Mesenteric fat pad (tissue), 1 donor: ENCODE measurements at regions not wholly inside any gene's neighbourhood (a gene's known extent, or its start where the extent isn't known, plus 50 kb on each side); places are given as distances from the start of the nearest gene placed in this dataset.
"Not testable (repeated sequence)": the region's sequence is repeated elsewhere in the genome, so short reads cannot be mapped to it uniquely, and the experiment has no call there.

Experiments used
- DNase-seq: peaks from one replicate; pipeline ENCODE4 v3.0.0-alpha.2; 2020; ENCODE audit warnings: low spot score
- donor health status: DM: yes; HTN: yes; CAD: no.

DNA sequence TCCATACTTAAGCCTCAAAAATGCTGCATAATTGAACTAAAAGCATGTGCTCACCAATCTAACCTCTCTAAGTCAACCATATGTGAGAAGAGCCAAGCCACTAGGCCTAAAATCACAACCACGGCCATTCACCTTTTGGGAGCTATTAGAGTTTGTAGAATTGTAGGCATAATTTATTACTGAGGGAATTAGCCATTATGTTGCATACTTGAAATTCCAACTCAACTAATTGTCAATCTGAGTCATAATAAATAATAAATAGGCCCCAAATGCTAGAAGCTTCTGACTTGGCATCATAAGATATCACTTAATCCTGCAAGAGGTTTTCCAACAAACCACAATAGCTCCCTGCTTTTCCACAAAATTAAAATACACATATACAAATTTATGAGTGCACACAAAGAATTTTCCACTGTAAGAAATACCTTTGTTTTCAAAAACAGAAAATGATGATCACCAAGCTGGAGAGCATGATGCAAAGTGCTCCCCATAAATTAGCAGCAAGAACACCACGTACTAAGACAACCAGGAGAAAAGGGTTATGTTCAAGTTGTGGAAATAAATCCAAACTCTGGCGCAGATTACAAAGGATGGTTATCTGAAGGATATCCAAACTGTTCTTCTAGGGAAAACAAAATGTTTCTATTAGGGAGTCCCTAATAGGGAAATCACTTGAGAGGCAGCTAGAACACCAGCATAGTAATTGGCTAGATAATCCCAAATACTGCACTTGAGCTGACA lies 250.0 kb upstream of the SLC30A5 start:
- no peak for DNase-seq

DNA sequence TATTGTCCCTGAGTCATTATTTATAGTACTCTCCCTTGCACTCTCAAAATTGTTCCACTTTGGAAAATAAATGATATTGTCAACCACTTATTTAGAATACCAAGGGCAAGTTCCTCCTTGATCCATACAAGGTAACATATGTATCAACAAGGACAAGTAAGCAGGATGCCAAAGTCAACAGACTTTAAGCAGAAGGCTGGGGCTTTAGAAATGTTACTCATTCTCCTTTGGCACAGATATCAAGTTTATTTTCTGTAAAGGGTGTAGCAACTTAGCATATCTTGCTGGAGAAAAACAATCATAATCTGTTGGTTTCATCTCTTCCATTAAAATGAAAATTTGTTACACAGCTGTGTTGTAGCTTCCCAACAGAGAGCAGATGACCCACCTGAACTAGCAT lies 248.7 kb upstream of the SLC30A5 start:
- no peak for DNase-seq

DNA sequence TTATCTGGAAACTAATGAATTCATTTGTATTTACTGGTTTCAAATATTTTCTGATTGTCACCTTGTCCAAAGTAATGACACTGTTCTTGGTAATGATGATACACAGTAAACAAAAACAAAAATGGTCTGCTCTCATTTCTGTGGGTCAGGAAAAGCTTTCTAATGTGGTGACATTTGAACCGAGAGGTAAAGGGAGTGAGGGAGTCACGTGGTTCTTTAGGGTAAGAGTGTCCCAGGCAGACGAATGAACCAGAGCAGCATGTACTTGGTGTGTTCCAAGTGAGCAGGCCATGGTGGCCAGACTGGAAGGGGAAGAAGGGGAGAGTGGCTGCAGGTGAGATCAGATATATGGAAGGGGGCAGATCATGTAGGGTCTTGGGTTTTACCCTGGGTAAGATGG lies 247.0 kb upstream of the SLC30A5 start:
- no peak for DNase-seq

DNA sequence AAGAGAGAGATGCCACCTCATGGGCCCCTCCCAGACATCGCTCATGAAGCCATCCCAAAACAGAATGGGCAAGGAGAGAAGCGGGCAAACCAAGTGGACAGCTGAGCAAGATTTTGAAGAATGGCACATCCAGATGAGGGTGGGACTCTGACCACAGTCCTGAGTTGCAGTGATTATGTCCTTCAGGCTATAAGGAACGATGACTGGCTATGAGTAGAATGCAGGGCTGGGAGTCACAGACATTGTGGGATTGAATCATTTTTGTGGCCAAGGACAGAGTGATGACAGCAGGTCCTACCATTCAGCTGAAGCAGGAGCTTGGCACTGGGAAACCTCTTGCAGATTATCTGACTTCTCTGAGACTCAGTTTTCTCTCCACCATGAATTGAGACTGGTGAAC lies 245.7 kb upstream of the SLC30A5 start:
- no peak for DNase-seq

DNA sequence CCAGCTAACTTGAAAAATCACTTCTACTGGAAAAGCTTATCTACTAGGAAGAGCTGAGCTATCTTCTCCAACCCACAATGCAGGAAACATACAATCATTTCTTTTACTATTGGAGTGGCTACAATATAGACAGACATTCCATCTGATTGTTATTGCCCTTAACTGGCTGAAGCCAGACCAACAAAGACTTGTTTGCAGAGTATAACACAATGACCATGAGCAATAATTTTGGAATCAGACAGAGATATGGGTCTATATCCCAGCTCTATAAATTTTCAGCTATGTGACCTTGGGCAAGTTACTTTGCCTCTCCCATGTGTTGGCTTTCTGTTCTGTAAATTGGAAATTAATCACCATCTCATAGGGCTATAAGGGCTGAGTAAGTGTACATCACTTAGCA lies 244.7 kb upstream of the SLC30A5 start:
- no peak for DNase-seq

DNA sequence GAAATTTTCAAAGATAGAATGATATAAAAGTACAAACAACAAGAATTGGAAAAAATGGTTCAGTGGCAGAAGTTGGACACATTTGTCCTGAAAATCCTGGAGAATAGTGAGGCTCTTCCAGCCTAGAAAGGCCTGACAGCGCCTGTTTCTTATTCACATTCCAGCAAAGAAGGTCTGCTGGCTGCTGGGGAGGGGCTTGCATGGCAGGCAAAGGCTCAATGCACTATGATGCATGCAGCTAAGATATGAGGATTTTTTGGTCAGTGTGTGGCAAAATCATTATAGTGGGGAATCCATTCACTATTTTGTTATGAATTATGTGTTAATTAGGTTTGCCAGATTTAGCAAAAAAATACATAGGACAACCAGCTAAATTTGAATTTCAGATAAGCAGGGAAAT lies 243.9 kb upstream of the SLC30A5 start:
- no peak for DNase-seq

DNA sequence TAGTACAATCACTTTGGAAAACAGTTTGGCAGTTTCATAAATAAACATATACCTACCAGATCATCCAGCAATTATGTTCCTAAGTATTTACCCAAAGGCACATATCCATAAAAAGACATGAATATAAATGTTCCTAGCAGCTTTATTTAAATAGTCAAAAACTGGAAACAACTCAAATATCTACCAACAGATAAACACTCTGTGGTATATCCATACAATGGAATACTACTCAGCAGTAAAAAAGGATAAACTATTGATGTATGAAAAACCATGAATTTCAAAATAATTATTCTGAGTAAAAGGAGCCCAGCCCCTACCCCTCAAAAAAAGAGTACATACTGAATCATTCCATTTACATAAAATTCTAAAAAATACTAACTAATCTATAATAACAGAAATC lies 232.7 kb upstream of the SLC30A5 start:
- DNase-seq, result no peak

DNA sequence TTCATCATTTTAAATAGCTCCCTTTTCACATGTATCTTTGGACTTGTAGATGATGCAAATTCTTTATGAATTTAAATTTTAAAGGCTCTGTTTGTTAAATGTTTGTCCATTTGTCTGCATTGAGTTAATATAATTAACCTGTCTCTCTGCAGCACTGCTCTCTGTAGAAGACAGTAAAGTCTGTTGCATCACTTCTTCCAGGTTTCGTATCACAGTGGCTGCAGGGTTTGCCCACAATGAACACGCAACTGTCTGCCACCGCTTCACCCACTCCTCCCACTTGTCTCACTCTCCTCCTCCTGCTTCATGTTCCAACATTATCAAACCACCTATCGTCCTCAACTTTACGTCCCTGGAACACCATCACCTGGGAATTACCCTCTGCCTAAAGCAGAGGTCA lies 231.3 kb upstream of the SLC30A5 start:
- DNase-seq, result no peak

DNA sequence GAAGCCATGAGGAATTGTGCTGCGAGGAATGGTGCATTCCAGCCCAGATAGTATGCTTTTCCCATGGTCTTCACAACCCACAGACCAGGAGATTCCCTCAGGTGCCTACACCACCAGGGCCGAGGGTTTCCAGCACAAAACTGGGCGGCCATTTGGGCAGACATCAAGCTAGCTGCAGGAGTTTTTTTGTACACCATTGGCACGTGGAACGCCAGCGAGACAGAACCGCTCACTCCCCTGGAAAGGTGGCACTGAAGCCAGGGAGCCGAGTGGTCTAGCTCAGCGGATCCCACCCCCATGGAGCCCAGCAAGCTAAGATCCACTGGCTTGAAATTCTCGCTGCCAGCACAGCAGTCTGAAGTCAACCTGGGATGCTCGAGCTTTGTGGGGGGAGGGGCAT lies 228.6 kb upstream of the SLC30A5 start:
- not testable (repeated sequence) for DNase-seq

DNA sequence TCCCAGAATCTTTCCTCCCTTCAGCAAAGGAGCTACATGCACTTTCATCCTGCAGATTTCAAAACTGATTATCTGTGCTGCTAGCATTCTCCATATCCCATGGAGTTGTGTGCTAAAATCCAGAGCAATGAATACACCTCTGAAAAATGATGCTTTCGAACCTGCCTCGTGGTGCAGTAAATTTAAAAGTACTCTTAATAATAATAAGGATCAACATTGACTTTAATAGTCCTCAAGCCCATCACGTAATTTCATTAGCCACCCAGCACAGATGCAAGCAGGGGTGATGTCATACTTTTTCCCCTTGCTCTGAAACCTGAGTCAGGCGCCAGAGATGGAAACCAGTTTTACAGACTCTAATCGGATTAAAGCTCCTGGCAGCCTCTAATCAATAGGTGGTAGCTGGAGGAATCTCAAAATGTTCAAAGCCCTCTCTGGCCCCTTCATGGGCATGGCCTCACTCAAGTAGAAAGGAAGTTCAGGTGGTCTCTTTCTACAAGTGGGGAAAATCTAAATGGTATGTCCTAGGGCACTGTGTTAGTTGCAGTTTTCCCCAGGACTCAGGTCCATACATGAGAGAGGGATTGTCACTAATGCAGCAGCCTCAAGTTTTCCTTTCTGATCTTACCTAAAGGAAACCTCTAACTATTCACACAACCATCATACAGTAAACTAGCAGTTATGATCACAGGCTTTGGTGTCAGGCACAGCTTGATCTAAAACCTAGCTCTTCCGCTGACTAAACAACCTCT lies 221.6 kb upstream of the SLC30A5 start:
- no peak for DNase-seq

DNA sequence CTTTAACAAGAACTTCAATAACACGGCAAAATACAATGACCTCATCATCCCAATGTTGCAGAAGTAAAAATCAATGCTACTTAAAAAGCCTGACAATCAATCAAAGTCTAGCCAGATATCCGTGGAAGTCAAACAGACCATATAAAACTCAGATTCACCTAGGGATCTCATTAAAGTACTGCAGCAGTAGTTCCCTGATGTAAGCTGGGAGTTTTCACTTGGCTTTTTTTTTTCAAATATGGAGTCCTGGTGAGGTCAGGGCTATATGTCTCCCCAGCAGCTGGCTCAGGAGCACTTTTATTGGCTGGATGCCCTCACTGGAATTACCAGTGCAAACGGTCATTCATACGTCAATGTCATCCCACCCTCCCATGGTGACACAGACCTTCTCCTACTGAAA lies 220.6 kb upstream of the SLC30A5 start:
- DNase-seq, result no peak

DNA sequence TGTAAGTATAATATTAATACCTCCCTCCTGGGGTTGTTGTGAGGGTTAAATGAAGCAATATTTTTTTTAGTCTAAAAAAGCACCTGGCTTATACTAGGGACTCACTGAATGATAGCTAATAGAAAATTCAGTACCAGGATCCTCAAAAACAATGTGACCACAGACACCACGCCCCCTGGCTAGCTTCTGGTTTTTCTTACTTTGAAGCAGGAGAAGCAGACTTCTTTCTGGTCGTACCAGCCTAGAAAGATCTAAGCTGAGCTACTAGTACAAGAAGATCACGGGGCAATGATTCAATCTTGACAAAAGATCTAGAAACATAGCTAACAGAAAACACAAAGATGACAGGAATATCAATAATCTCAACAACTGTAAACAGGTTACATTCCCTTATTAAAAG lies 218.5 kb upstream of the SLC30A5 start:
- DNase-seq, result no peak

DNA sequence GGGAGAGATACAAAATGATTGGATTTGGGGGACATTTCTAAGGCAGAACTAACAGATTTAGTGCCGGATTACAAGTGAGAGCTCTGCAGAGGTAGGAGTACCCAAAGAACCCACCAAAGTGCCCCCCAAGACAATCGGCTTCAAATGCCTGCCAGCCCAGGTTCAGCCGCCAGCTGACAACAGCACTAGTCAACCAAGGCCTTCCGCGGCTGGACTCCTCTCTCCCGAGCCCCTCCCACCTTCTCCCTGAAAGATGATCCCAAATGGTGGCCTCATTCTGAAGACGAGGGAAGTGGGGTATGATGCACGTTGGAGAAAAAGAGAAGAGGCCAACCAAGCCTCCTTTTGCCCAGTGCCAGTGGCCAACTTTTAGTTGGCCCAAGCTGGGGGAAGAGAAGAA lies 210.4 kb upstream of the SLC30A5 start:
- DNase-seq, result no peak

DNA sequence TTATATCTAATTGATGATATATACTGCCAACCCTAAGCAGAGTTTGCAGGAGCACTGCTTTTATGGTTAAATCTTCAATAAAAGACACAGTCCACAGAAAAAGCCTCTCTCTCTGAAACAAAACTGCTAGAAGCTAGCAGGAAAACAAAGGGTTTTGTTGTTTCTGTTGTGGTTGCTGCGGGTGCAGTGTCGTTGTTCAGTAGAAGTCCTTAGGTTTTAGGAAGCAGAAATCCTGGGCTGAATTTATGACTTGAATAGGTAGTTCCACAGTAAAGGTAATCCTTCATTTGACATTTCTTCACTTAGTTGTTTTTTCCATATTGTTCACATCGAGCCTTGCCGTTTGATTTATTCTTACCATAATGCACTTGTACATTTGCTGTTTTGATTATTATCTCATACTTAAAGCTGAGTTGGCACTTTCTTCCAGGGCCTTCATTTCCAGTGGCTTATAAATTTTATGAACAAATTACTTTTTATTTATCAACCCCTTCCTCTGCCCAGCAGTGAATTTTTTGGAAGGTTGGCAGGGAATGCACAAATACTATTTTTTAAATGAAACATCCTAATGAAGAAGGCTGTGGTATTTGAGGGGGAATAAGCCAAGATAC lies 209.6 kb upstream of the SLC30A5 start:
- DNase-seq, result no peak

DNA sequence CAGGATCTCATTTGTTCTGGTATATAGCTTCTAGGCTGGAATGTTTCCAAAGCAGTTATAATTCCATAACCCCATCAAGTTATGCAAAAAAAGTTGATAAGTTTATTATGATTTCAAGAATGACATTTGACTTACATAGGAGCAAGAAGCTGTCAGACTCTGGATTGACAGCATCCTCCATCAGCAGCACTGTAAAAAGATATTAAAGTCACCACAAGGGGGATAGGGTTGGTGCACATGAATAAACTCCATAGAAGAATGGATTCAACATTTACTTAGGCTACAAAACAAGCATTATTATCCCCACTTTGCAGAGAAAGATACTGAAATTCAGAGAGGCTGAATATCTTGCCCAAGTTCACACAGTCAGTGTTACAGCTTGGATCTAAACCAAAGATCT lies 208.9 kb upstream of the SLC30A5 start:
- no peak for DNase-seq

DNA sequence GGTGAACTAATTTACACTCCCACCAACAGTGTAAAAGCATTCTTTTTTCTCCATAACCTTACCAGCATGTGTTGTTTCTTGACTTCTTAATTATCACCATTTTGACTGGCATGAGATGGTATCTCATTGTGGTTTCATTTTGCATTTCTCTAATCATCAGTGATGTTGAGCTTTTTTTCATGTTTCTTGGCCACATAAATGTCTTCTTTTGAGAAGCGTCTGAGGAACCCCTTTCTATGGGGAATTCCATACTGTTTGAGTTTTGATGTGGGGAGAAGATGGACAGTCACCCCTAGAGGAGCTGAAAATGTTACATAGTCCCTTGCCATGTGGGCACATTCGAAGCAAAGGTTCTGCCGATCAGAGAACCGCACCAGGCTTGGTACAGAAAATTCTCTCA lies 207.0 kb upstream of the SLC30A5 start:
- no peak for DNase-seq

DNA sequence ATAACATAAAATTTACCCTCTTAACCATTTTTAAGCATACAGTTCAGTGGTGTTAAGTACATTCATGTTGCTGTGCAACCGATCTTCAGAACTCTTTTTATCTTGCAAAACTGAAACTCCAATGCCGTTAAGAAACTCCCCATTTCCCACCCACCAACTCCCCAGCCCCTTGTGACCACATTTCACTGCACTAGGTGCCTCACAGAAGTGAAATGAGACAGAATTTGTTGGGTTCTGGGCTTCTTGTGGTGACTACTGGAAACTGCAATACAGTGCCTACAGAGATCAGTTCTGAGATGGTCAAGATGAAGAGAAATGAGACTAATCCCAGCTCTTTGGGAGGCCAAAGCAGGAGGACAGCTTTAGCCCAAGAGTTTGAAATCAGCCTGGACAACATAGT lies 202.1 kb upstream of the SLC30A5 start:
- DNase-seq, result no peak

DNA sequence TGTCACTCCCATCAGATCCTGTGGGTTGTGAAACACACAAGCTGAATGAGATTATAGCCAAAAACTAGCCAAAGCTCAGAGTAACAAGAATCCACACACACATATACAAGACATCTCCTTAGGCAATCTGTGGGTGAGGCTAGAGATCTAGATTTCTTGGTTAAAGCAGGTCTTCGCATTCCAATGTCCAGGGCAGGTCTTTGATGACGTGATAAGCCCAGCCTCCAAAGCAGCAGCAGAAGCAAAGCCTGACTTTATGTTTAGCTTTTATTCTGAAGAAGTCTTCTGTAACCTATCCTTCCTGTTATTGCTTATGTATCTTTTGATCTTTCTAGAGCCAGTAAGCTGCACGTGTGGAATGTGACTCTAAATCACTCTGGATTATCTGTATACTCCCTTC lies 199.1 kb upstream of the SLC30A5 start:
- no peak for DNase-seq

DNA sequence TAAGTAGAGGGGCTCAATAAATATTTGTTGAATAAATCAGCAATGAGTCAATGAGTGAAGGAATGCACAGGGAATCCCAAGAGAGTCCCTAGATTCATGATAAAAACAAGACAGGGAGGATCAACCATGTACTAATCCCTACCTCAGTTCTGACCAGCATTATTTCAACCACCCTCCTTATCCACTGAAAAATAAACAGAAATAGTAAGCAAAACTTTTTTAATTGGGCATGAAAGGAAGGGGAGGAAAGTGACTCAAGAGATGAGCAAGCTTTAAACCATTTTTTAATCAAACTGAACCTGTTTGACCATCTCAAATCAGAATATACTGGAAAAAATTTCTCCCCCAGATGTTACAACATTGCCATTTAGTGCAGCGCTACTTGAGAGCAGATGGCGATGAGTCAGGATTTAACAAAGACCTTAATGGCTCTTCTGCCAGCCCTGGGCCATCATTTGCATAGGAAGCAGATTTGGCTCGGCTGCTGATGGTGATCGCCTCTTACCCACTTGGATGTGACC lies 194.8 kb upstream of the SLC30A5 start:
- no peak for DNase-seq

DNA sequence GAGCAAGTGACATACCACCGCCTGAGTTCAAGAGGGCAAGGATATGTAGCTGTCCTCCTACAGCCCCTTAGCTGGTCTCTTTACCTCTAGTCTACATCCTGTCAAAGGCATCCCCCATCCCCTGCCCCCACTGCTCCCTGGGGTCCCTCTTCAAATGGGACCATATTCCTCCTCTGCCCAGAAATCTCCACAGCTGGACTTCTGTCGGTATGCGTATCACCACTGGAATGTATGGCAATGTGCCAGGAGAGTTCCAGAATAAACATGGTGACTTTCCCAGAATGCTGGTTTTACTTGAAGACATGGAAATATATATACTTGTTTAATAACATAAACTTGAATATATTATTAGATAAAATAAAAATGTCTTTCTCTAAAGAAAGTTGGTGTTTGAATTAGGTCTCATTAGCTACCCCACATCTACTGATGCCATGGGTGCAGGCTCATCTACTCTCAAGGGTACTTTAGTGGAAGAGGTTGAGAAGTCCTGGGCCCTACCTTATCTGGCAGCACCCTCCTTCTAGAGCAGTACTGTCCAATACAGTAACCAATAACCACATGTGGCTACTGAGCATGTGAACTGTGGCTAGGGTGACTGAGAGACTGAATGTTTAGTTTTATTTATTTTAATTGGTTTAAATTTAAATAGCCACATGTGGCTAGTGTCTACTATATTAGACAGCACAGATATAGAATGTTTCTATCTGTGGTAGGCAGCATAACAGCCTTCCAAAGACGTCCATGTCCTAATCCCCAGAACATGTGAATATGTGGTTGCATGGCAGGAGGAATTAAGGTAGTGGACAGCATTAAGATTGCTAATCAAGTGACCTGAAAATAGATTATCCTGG lies 181.7 kb upstream of the SLC30A5 start:
- DNase-seq, result no peak

DNA sequence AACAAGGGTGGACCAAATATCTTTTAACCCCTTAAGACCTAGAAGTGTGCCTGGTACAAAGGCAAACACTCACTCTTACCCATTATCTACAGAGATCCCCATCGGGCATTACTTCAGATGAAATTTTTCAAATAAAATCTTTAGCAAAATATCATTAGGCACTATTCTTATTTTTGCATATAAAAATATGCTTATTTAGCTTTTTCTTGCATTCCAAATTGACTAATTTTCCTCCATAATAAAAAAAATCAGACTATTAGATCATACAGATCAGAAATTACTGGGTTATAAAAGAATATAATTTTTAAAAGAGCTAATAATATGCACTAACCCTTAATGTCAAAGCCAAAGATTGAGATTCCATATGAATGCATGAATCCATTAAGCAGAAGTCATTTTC lies 178.7 kb upstream of the SLC30A5 start:
- DNase-seq, result no peak

DNA sequence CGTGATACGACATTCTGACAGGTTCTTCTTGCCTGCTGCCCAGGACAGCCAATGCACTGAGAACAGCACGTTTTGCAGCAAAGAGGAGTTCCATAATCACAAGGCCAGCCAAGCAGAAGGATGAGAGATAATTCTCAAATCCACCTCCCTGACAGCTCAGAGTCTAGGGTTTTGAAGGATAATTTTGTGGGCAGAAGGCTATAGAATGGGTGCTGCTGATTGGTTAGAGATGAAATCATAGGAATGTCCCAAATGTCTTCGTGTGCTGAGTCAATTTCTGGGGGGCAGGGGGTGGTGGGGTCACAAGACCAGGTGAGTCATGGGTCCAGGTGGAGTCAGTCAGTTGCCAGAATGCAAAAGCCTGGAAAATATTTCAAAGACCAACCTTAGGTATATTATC lies 175.5 kb upstream of the SLC30A5 start:
- DNase-seq, result no peak
